Muscle of leg (tissue), 3 donors: ENCODE measurements at regions not wholly inside any gene's neighbourhood (a gene's known extent, or its start where the extent isn't known, plus 50 kb on each side); places are given as distances from the start of the nearest gene placed in this dataset.

ENCODE experiments used
- DNase-seq: peaks from one replicate; pipeline ENCODE4 v3.0.0; 2013
- H3K27ac ChIP-seq: one replicate; pipeline ENCODE4 v1.5.1; 2013; ENCODE audit warnings: mild to moderate bottlenecking, low read length, control low read depth
- H3K27me3 ChIP-seq: one replicate; pipeline ENCODE4 v1.6.1; 2013; ENCODE audit warnings: low read length; ENCODE audit not compliant: control insufficient read depth, insufficient read depth
- H3K36me3 ChIP-seq: one replicate; pipeline ENCODE4 v1.6.1; 2013; ENCODE audit warnings: low read length; ENCODE audit not compliant: control insufficient read depth, insufficient read depth
- H3K4me1 ChIP-seq: one replicate; pipeline ENCODE4 v1.6.1; 2013; ENCODE audit warnings: low read length; ENCODE audit not compliant: control insufficient read depth, insufficient read depth
- H3K4me3 ChIP-seq: one replicate; pipeline ENCODE4 v1.5.1; 2013; ENCODE audit warnings: low read length, control low read depth
- H3K9me3 ChIP-seq: replicated peaks from 2 replicates; pipeline ENCODE4 v1.6.1; 2013; ENCODE audit warnings: low read depth, low read length; ENCODE audit not compliant: control insufficient read depth
- WGBS: methylation state at CpG from one replicate; pipeline ENCODE4 v1.1.5; 2013; ENCODE audit warnings: missing lambda C conversion rate; ENCODE audit not compliant: insufficient coverage; 5-methylcytosine and 5-hydroxymethylcytosine counted together

DNA sequence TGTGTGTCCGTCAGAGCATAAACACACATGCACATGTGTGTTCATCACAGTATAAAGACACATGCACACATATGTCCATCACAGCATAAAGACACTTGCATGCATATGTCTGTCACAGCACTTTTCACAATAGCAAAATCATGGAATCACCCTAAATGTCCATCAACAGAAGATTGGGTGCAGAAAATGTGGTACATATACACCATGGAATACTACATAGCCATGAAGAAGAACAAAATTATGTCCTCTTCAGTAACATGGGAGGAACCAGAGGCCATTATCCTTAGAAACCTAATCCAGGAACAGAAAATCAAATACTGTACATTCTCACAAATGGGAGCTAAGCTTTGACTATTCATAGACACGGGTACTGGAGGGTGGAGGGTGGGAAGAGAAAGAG lies 732.2 kb downstream of the GALR1 start:
- H3K27ac ChIP-seq: no peak overlapping the region
- H3K4me3 ChIP-seq: no peak overlapping the region
- no peaks in the 10 kb centered on the region for H3K9me3 ChIP-seq
- 78% methylated on average over 1 of the region's 2 CpGs for WGBS
- H3K36me3 ChIP-seq: no peaks in the 10 kb centered on the region
- H3K27me3 ChIP-seq: no peaks in the 10 kb centered on the region
- H3K4me1 ChIP-seq: no peaks in the 10 kb centered on the region
- no peak for DNase-seq

DNA sequence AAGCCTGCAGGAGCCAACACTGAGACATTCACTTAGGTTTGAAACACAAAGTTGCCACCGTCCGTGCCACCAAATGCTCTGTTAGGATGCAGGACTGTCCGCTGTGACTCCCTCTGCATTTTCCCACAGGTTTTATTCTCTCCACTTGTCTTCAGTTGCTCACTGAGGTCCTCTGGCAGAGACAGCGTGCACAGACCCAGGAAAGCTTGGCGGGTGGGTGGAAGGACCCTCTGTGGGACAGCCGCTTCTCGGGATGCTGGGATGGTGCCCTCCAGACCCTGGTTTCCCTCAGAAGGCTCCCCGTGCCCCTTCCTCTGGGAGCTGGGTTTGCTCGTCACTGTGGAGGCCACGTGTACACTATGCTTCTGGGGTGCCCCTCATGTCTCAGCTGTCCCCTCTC lies 733.6 kb downstream of the GALR1 start:
- 88% methylated on average over 10 of the region's 10 CpGs for WGBS
- DNase-seq: no peak
- H3K27me3 ChIP-seq: no peaks in the 10 kb centered on the region
- no peaks in the 10 kb centered on the region for H3K36me3 ChIP-seq
- no peak overlapping the region for H3K4me3 ChIP-seq
- H3K4me1 ChIP-seq: no peaks in the 10 kb centered on the region
- no peaks in the 10 kb centered on the region for H3K9me3 ChIP-seq
- H3K27ac ChIP-seq: no peak overlapping the region

DNA sequence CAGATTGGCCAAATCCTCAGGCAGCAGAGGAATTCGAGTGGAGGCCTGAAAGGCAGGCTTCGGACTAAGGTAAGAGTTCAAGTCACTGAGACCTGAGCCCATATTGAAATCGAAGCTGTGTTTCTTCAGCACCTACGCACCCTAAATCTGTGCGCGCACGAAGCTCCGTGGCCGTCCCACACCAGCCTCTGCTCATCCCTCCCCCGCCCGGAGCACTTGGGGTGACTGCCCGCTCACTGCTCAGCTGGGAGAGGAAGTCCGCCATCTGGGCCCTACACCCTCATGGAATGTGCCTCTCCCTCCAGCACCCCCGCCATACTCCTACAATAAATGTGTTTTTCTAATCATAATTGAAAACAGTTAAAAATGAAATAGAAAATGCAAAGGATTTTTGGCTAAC lies 734.5 kb downstream of the GALR1 start:
- WGBS: 66% methylated on average over 11 of the region's 14 CpGs
- Histone ChIP-seq H3K4me1 (no peaks in the 10 kb centered on the region), H3K27me3 (no peaks in the 10 kb centered on the region), H3K36me3 (no peaks in the 10 kb centered on the region), H3K27ac (no peak overlapping the region), H3K9me3 (no peaks in the 10 kb centered on the region), H3K4me3 (no peak overlapping the region)
- peak; percentile 1 for DNase-seq

DNA sequence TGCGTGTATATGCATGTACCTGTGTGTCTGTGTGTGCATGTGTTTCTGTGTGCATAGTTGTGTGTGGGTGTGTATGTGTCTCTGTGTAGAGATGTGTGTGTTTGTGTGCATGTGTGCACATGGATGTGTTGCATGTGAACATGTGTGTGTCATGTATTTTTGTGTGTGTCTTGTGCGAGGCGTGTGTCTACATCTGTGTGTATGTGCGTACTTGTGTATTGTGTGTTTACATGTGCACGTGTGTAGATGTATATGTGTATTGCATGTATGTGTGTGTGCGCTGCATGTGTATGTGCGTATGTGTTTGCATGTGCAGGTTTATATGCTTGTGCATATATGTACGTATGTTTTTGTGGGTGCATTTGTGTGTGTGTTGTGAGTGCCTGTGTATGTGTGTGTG lies 735.2 kb downstream of the GALR1 start:
- no peaks in the 10 kb centered on the region for H3K27me3 ChIP-seq
- no peaks in the 10 kb centered on the region for H3K36me3 ChIP-seq
- H3K27ac ChIP-seq: no peak overlapping the region
- no peaks in the 10 kb centered on the region for H3K9me3 ChIP-seq
- H3K4me3 ChIP-seq: no peak overlapping the region
- no peaks in the 10 kb centered on the region for H3K4me1 ChIP-seq
- 94% methylated on average over 8 of the region's 8 CpGs for WGBS
- no peak for DNase-seq

DNA sequence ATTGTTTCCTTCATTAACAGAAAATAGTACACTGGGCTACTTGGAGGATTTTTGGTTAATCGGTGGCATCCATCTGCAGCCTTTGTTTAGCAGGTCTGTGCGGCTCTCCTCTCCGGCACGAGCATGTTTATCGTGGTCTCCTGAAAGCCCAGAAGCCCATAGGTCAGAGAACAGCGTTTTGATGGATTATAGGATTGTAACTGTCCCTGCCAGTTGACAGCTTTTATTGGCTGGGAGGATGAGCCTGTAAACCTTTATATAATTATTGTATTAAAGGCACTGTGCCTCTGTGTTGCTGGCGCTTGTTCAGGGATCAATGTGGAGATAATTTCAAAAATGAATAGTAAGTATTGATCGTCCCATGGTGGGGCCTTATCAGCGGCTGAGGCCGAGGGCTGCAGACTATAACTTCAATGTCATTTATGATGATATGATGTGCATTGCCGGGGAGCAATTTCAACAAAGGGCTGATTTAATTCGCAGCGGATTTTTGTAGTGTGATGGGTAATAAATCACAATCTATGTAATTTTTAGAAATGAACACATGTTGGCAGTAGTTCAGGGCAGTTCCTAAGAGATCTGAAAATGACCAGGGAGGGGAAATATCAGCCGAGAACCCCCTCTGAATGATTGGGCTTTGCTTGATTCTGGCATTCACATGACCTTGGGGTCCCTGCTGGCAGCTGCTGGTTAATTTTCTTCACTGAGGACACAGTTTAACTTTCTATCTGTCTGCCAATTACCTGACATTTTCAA lies 736.1 kb downstream of the GALR1 start:
- 53% methylated on average over 4 of the region's 14 CpGs for WGBS
- Histone ChIP-seq H3K27me3 (peaks cover 4% of the 10 kb centered on the region), H3K9me3 (no peaks in the 10 kb centered on the region), H3K36me3 (no peaks in the 10 kb centered on the region), H3K4me1 (no peaks in the 10 kb centered on the region), H3K27ac (no peak overlapping the region), H3K4me3 (no peak overlapping the region)
- no peak for DNase-seq

DNA sequence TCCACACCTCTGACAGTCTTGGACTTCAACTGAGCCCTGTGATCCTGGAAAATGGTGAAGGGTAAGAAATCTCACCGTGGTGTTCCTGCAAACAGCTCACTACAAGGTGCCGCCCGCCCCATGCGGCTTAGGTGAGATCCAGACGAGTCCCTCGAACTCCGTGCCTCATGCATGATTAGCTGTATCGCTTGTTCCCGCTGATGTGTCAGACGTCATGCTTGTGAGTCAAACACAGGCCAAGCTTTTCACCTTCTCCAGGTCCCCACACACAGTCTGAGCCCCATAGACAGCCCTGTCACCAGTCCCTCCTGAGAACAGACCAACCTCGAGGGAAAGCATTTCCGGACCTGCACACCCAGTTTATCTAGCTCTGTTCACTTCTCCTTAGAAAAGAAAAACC lies 740.5 kb downstream of the GALR1 start:
- Histone ChIP-seq H3K27me3 (peaks cover 4% of the 10 kb centered on the region), H3K4me1 (no peaks in the 10 kb centered on the region), H3K9me3 (no peaks in the 10 kb centered on the region), H3K27ac (no peak overlapping the region), H3K36me3 (no peaks in the 10 kb centered on the region), H3K4me3 (no peak overlapping the region)
- WGBS: 94% methylated on average over 12 of the region's 12 CpGs
- DNase-seq: no peak

DNA sequence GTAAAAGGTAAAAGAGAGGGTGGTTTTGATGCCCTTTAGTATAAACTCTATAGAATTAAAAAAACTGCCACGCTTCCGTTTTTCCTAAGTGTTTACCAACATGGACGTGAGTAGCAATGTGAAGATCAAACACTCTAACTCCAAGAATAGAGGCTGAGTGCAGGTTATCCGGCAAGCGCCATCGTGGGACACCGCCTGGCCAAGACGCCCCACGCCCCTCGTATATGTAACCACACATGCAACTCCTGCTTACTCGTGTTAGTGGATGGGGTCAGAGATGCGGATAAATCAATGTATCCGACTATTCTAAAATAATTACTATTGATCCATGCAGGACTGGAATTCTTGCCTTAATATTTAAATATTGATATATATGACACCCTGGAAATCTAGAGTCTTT lies 741.3 kb downstream of the GALR1 start:
- no peak overlapping the region for H3K4me3 ChIP-seq
- H3K4me1 ChIP-seq: no peaks in the 10 kb centered on the region
- no peaks in the 10 kb centered on the region for H3K9me3 ChIP-seq
- H3K36me3 ChIP-seq: no peaks in the 10 kb centered on the region
- DNase-seq: no peak
- peaks cover 4% of the 10 kb centered on the region for H3K27me3 ChIP-seq
- no peak overlapping the region for H3K27ac ChIP-seq
- WGBS: no CpG with 5 or more reads among the region's 13 CpGs

DNA sequence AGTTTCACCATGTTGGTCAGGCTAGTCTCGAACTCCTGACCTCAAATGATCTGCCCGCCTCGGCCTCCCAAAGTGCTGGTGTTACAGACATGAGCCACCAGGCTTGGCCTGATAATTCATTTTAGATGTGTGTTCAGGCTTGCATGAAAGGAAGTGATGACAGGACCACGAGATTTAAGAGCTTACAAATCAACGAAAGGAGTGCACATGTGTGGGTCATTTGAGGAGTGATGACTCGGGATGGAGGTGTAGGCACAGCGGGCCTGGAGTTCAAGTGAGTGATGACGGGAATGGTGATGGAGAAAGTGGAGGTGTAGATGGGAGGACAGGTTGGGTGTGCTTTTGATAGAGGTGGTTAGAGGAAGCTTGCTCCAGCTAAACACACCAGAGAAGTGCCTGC lies 742.4 kb downstream of the GALR1 start:
- no peaks in the 10 kb centered on the region for H3K36me3 ChIP-seq
- H3K4me1 ChIP-seq: no peaks in the 10 kb centered on the region
- no peak overlapping the region for H3K27ac ChIP-seq
- no peak for DNase-seq
- H3K27me3 ChIP-seq: peaks cover 4% of the 10 kb centered on the region
- 55% methylated on average over 7 of the region's 8 CpGs for WGBS
- H3K9me3 ChIP-seq: no peaks in the 10 kb centered on the region
- no peak overlapping the region for H3K4me3 ChIP-seq

DNA sequence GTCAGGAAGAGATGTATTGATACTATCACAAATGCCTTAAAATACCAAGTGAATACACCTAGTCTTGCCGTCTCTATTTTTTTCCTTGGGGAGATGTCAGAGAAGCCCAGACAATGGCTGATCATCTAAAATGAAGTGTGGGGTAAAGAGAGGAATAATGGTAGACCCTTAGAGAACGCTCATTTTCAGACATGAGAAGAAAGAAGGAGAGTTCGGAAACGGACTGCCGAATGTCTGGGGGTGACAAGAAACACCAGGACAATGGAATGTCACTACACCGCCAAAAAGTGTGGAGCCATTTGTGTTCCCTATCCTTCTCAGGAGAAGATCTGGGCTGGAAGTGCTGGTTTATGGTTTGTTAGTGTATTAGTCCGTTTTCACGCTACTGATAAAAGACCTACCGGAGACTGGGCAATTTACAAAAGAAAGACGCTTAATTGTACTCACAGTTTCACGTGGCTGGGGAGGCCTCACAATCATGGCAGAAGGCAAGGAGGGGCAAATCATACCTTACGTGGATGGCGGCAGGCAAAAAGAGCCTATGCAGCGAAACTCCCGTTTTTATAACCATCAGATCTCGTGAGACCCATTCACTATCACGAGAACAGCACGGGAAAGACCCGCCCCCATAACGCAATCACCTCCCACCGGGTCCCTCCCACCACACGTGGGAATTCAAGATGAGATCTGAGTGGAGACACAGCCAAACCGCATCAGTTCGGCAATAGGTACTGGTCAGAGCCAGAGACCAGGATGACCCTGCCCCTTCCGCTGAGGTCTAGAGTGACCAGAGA lies 743.7 kb downstream of the GALR1 start:
- Histone ChIP-seq H3K9me3 (no peaks in the 10 kb centered on the region), H3K27me3 (peaks cover 4% of the 10 kb centered on the region), H3K27ac (no peak overlapping the region), H3K4me1 (no peaks in the 10 kb centered on the region), H3K36me3 (no peaks in the 10 kb centered on the region), H3K4me3 (no peak overlapping the region)
- DNase-seq: no peak
- 91% methylated on average over 24 of the region's 25 CpGs for WGBS

DNA sequence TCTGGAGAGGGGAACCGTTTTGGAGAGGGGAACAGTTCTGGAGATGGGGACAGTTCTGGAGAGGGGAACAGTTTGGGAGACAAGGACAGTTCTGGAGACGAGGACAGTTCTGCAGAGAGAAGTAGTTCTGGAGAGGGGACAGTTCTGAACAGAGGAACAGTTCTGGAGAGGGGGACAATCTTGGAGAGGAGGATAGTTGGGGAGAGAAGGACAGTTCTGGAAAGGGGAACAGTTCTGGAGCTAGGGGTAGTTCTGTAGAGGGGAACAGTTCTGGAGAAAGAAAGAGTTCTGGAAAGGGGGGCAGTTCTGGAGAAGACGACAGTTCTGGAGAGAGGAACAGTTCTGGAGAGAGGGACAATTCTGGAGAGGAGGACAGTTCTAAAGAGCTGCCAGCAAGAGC lies 745.9 kb downstream of the GALR1 start:
- Histone ChIP-seq H3K36me3 (no peaks in the 10 kb centered on the region), H3K4me1 (no peaks in the 10 kb centered on the region), H3K27me3 (no peaks in the 10 kb centered on the region), H3K27ac (no peak overlapping the region), H3K9me3 (no peaks in the 10 kb centered on the region), H3K4me3 (no peak overlapping the region)
- no peak for DNase-seq
- WGBS: 80% methylated on average over 3 of the region's 3 CpGs
